ENCODE measurements at regions not wholly inside any gene's neighbourhood (a gene's known extent, or its start where the extent isn't known, plus 50 kb on each side); places are given as distances from the start of the nearest gene placed in this dataset.
"Not testable (repeated sequence)": the region's sequence is repeated elsewhere in the genome, so short reads cannot be mapped to it uniquely, and the experiment has no call there.

DNA sequence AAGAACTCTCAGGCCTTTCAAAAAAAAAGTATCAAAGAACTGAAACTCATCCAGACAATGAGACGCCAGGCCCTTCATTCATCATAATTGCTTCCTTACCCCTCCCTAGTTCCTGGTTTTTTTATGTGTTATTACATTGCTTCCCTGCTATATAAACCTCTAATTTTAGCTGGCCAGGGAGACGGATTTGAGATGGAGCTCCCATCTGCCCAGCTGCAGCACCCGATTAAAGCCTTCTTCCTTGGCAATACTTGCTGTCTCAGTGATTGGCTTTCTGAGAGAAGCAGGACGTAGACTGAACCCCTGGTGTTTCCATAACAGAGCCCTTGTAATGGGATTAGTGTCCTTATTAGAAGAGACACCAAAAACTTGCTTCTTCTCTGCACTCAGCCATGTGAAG is 62.4 kb downstream of the BARX1 start:
- Mint-ChIP-seq H3K9me3 (peaks cover 0 to 11% (median 5%) of the 10 kb centered on the region in 6 donors), H3K4me1 (no peaks in the 10 kb centered on the region), H3K27ac (no peak overlapping the region), H3K4me3 (no peak overlapping the region), H3K36me3 (no peaks in the 10 kb centered on the region), H3K27me3 (ENCODE audit: low read depth in 3 of 3) (peaks cover 2 to 5% (median 2%) of the 10 kb centered on the region in 3 donors)
- no peak for DNase-seq

DNA sequence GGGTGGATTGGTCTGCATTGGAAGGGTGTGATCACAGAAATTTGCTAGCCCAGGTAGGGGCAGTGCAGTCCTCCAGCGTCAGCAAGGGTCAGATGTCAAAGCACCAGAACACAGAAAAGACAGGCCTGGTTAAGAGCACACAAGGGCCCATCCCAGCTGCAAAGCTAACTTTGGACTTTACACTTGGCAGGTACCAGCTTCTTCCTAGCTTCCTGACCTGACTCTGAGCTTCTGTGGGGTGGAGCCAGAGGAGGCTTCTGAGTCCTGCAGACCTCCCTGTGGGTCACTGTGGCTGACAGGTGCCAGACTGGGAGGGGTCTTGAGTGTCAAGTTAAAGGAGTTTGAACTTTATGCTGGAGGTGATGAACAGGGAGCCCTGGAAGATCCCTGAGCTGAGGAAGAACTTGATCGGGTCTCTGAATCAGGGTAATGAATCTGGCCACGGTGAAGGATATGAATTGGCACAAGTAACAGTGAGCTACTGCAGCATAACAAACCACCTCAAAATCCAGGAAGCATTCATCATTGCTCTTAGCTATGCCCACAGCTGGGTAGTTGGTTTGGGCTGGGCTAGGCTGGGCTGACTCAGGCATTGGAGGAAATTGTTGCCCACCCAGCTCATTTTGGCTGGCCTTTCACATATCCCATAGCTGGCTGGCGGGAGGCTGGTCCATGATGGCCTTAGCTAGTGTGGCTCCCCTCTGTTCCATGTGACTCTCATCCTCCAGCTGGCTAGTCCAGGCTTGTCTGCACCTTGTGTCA is 63.4 kb downstream of the BARX1 start:
- Mint-ChIP-seq H3K27ac (no peak overlapping the region), H3K27me3 (ENCODE audit: low read depth in 3 of 3) (peaks cover 2 to 5% (median 3%) of the 10 kb centered on the region in 3 donors), H3K4me1 (no peaks in the 10 kb centered on the region)

DNA sequence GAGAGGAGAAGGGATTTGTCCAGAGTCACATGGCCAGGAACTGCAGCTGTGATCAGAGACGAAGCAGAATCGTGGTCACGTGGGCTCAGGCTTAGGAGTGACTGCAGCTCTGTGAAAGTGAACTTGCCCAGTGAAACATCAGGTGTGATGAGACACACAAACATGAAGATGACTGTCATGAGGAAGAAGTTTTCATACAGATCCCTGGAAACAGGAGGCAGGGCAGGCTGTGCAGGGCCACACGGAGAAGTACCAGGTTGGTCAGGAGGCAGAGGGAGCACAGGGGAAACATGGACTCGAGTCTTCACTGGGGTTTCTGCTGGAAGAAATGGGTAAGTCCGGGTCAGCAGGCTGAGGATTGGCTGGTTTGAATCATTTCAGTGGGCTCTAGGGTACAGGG is 64.1 kb downstream of the BARX1 start:
- no peak for DNase-seq
- no peak overlapping the region for H3K27ac Mint-ChIP-seq
- H3K4me1 Mint-ChIP-seq, result no peaks in the 10 kb centered on the region
- no peak overlapping the region for H3K4me3 Mint-ChIP-seq
- H3K27me3 Mint-ChIP-seq (ENCODE audit: low read depth in 3 of 3), result peaks cover 4 to 5% (median 5%) of the 10 kb centered on the region in 3 donors
- peaks cover 0 to 11% (median 5%) of the 10 kb centered on the region in 6 donors for H3K9me3 Mint-ChIP-seq
- H3K36me3 Mint-ChIP-seq, result no peaks in the 10 kb centered on the region

More for the DNA sequence above, 63.4 kb downstream of the BARX1 start:
- peaks cover 0 to 11% (median 5%) of the 10 kb centered on the region in 6 donors for H3K9me3 Mint-ChIP-seq
- no peak for DNase-seq
- no peak overlapping the region for H3K4me3 Mint-ChIP-seq
- H3K36me3 Mint-ChIP-seq, result no peaks in the 10 kb centered on the region

DNA sequence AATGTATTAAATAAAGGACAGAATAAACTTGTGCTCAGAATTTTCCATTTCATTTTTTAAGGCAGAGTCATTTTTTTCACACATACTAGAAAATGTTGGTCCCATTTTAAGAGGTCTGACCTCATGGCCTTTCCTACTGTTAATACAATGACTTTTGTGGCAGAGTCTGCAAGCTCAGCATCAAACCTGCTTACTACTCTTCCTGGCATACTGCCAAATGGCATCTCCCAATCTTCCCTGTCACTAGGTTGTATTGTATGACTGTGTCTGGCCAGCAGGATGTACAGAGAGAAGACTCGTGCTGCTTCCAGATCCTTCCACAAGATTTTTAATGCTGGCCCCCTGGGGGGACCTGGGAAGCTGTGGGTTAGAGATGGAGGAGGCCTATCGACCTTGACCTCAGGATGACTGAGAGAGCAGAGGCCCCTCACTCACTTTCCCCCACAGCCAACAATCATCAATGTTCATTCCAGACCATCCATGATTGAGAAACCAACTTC is 64.7 kb downstream of the BARX1 start:
- H3K9me3 Mint-ChIP-seq, result peaks cover 0 to 11% (median 5%) of the 10 kb centered on the region in 6 donors
- H3K36me3 Mint-ChIP-seq, result no peaks in the 10 kb centered on the region
- no peak overlapping the region for H3K27ac Mint-ChIP-seq
- H3K4me3 Mint-ChIP-seq, result no peak overlapping the region
- no peaks in the 10 kb centered on the region for H3K4me1 Mint-ChIP-seq
- no peak for DNase-seq
- peaks cover 4 to 5% (median 5%) of the 10 kb centered on the region in 3 donors for H3K27me3 Mint-ChIP-seq (ENCODE audit: low read depth in 3 of 3)

DNA sequence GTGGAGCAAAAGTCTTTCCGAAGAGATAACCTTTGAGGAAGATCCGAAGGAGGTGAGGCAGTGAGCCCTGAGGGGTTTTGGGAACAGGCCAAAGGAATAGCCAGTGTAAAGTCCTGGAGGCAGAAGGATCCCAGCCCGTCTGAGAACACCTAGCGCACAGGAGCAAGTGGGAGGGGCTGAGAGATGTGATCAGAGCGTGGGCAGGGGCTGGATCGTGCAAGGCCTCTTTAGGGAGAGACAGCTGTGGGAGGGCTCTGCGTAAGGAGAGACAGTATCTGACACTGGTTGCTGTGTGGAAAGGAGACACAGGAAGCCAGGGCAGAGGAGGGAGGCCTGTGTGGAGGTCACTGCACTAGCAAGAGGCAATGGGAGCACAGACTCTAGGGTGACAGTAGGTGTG is 68.2 kb downstream of the BARX1 start:
- no peak overlapping the region for H3K4me3 Mint-ChIP-seq
- H3K27ac Mint-ChIP-seq, result no peak overlapping the region
- peaks cover 5 to 11% (median 8%) of the 10 kb centered on the region in 3 donors for H3K27me3 Mint-ChIP-seq (ENCODE audit: low read depth in 3 of 3)
- H3K9me3 Mint-ChIP-seq, result peaks cover 0 to 2% (median 0%) of the 10 kb centered on the region in 6 donors
- H3K36me3 Mint-ChIP-seq, result no peaks in the 10 kb centered on the region
- no peak for DNase-seq
- H3K4me1 Mint-ChIP-seq, result no peaks in the 10 kb centered on the region

DNA sequence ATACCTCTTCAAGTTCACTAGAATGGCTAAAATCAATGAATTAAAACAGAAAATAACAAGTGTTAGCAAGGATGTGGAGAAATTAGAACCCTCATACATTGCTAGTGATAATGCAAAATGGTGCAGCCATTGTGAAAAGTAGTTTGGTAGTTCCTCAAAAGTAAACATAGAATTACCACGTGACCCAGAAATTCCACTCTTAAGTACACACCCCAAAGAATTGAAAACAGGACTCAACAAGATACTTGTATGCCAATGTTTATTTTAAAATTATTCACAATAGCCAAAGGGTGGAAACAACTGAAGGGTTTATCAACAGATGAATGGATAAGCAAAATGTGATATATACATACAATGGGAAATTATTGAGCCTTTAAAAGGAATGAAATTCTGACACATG is 70.3 kb downstream of the BARX1 start:
- DNase-seq, result no peak
- Mint-ChIP-seq H3K36me3 (no peaks in the 10 kb centered on the region), H3K4me3 (no peak overlapping the region), H3K4me1 (no peaks in the 10 kb centered on the region), H3K27me3 (ENCODE audit: low read depth in 3 of 3) (peaks cover 3 to 11% (median 10%) of the 10 kb centered on the region in 3 donors), H3K27ac (no peak overlapping the region), H3K9me3 (peaks cover 0 to 2% (median 0%) of the 10 kb centered on the region in 6 donors)

DNA sequence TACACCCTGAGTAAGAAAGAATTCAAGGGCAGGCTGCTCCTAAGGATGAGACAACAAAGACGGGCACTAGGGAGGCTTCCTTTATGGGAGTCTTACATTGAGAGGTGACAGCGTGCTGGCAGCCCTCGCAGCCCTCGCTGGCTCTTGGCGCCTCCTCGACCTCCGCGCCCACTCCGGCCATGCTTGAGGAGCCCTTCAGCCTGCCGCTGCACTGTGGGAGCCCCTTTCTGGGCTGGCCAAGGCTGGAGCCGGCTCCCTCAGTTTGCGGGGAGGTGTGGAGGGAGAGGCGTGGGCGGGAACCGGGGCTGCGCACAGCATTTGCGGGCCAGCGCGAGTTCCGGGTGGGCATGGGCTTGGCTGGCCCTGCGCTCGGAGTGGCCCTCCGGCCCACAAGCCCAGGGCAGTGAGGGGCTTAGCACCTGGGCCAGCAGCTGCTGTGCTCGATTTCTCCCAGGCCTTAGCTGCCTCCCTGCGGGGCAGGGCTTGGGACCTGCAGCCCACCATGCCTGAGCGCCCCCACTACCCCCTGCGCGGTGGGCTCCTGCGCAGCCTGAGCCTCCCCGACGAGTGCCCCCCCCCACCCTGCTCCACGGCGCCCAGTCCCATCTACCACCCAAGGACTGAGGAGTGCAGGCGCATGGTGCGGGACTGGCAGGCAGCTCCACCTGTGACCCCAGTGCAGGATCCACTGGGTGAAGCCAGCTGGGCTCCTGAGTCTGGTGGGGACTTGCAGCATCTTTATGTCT is 75.3 kb downstream of the BARX1 start:
- not testable (repeated sequence) for H3K27ac Mint-ChIP-seq; H3K4me1 Mint-ChIP-seq; DNase-seq; H3K36me3 Mint-ChIP-seq; H3K4me3 Mint-ChIP-seq; H3K27me3 Mint-ChIP-seq (ENCODE audit: low read depth in 3 of 3)
- H3K9me3 Mint-ChIP-seq, result peaks cover 4 to 11% (median 7%) of the 10 kb centered on the region in 6 donors

DNA sequence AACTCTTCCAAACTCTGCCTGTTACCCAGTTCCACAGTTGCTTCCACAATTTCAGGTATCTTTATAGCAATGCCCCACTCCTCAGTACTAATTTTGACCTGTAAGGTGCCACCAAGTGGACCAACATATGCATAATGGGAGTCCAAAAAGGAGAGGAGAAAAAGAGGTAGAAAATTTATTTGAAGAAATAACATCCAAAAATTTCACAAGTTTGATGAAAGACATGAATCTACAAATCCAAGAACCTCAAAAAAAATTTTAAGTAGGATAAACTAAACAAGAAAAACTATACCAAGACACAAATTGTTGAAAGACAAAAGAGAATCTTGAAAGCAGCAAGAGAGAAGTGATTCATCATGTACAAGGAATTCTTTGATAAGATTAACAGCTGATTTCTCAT is 79.8 kb downstream of the BARX1 start:
- no peak overlapping the region for H3K4me3 Mint-ChIP-seq
- H3K9me3 Mint-ChIP-seq, result peaks cover 7 to 29% (median 17%) of the 10 kb centered on the region in 6 donors
- H3K4me1 Mint-ChIP-seq, result no peaks in the 10 kb centered on the region
- peaks cover 0 to 13% (median 6%) of the 10 kb centered on the region in 3 donors for H3K36me3 Mint-ChIP-seq
- DNase-seq, result no peak
- peaks cover 1 to 3% (median 2%) of the 10 kb centered on the region in 3 donors for H3K27me3 Mint-ChIP-seq (ENCODE audit: low read depth in 3 of 3)
- H3K27ac Mint-ChIP-seq, result no peak overlapping the region

DNA sequence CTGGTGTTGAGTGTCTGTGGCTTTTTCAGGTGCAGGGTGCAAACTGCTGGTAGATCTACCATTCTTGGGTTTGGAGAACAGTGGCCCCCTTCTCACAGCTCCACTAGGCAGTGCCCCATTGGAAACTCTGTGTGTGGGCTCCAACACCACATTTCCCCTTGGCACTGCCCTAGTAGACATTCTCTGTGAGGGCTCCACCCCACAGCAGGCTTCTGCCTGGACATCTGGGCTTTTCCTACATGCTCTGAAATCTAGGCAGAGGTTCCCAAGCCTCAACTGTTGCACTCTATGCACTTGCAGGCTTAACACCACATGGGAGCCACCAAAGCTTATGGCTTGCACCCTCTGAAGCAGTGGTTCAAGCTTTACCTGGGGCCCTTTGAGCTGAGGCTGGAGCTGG is 80.9 kb downstream of the BARX1 start:
- DNase-seq, result no peak
- Mint-ChIP-seq H3K27me3 (ENCODE audit: low read depth in 3 of 3) (peaks cover 1 to 3% (median 2%) of the 10 kb centered on the region in 3 donors), H3K27ac (no peak overlapping the region), H3K36me3 (peaks cover 0 to 13% (median 6%) of the 10 kb centered on the region in 3 donors), H3K4me3 (no peak overlapping the region), H3K9me3 (peaks cover 7 to 29% (median 17%) of the 10 kb centered on the region in 6 donors), H3K4me1 (no peaks in the 10 kb centered on the region)

DNA sequence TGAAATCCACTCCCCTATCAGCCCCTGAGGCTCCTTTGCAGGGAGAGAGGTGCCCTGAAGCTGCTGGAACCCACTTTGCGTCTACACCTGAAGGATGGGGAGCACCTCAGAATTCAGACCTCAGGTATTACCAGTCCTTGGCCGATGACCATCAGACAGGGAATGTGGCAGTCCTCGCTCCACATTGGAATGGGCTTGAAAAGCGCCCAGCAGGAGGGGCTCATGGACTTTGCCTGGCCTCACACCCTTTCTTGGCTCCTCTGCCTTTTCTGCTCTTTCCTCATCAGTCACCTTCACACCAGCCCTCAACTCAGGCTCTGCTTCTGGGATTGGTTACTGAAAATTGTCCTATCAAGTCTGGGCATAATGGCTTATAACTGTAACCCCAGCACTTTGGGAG is 83.9 kb downstream of the BARX1 start:
- H3K4me3 Mint-ChIP-seq, result no peak overlapping the region
- H3K9me3 Mint-ChIP-seq, result peaks cover 8 to 29% (median 17%) of the 10 kb centered on the region in 6 donors
- no peaks in the 10 kb centered on the region for H3K4me1 Mint-ChIP-seq
- H3K27me3 Mint-ChIP-seq (ENCODE audit: low read depth in 3 of 3), result peaks cover 1 to 6% (median 3%) of the 10 kb centered on the region in 3 donors
- no peak for DNase-seq
- H3K36me3 Mint-ChIP-seq, result peaks cover 0 to 13% (median 6%) of the 10 kb centered on the region in 3 donors
- H3K27ac Mint-ChIP-seq, result no peak overlapping the region

DNA sequence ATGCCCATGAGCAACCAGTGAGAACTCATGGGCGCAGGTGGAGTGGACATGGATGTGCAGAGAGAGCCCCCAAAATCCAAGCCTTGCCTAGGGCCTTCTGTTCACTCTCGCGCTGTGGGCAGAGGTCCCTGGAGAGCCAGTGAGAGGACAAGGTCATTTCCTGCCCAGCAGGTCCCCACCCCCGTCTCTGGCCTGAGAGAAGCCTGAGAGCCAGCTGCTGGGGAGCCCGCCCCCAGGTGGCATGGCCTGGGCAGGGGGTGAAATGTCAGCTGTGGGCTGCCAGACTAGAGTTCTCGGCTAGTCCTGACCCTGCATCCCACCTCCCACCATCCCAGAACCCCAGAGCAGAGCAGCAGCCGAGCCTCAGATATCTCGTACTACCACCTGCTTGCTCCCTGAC is 85.3 kb downstream of the BARX1 start:
- no peak for DNase-seq
- Mint-ChIP-seq H3K9me3 (peaks cover 2 to 18% (median 10%) of the 10 kb centered on the region in 6 donors), H3K4me3 (no peak overlapping the region), H3K4me1 (no peaks in the 10 kb centered on the region), H3K27me3 (ENCODE audit: low read depth in 3 of 3) (peaks cover 1 to 9% (median 3%) of the 10 kb centered on the region in 3 donors), H3K36me3 (peaks cover 0 to 8% (median 1%) of the 10 kb centered on the region in 3 donors), H3K27ac (no peak overlapping the region)

DNA sequence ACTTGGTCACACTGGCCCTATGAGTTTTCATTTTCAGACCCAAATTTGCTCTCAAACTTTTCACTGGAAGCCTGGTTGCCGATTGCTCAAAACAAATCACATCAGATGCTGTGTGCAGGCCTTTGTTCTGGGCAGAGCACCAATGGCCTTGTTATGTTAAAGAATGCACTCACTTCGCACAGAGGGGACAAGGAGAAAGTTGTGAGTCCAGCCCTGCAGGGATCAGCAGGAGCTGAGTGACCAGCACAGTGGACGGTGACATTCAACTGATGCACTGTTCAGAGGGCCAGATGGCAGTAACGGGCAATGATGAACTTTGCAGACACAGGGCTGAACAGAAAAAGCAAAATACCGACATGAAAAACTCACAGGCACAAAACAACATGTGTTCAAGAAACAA is 86.1 kb downstream of the BARX1 start:
- H3K36me3 Mint-ChIP-seq, result peaks cover 0 to 7% (median 0%) of the 10 kb centered on the region in 3 donors
- H3K9me3 Mint-ChIP-seq, result peaks cover 0 to 12% (median 7%) of the 10 kb centered on the region in 6 donors
- no peaks in the 10 kb centered on the region for H3K4me1 Mint-ChIP-seq
- no peak overlapping the region for H3K27ac Mint-ChIP-seq
- peaks cover 2 to 9% (median 3%) of the 10 kb centered on the region in 3 donors for H3K27me3 Mint-ChIP-seq (ENCODE audit: low read depth in 3 of 3)
- no peak for DNase-seq
- H3K4me3 Mint-ChIP-seq, result no peak overlapping the region

DNA sequence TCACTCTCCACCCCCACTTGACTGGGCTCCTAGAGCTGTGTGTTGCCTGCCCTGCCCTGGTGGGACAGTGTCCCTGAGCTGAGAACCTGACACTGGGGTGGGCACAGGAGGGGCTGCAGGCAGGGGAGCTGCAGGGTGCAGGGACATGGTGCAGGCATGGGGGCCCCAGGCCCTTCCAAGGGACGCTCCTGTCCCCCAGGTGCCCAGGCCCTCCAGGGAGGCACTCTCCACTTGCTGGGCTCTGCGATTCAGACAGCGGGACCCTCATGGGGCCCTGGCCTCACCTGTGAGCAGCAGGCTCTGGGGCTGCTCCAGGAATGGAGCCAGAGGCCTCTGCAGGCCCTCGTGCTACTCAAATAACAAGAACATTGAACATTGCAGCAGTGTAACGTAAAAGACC is 89.4 kb downstream of the BARX1 start:
- H3K9me3 Mint-ChIP-seq, result peaks cover 0 to 1% (median 0%) of the 10 kb centered on the region in 6 donors
- peaks cover 2 to 9% (median 3%) of the 10 kb centered on the region in 3 donors for H3K27me3 Mint-ChIP-seq (ENCODE audit: low read depth in 3 of 3)
- H3K4me1 Mint-ChIP-seq, result no peaks in the 10 kb centered on the region
- no peak overlapping the region for H3K4me3 Mint-ChIP-seq
- no peak overlapping the region for H3K27ac Mint-ChIP-seq
- H3K36me3 Mint-ChIP-seq, result no peaks in the 10 kb centered on the region
- DNase-seq, result no peak

DNA sequence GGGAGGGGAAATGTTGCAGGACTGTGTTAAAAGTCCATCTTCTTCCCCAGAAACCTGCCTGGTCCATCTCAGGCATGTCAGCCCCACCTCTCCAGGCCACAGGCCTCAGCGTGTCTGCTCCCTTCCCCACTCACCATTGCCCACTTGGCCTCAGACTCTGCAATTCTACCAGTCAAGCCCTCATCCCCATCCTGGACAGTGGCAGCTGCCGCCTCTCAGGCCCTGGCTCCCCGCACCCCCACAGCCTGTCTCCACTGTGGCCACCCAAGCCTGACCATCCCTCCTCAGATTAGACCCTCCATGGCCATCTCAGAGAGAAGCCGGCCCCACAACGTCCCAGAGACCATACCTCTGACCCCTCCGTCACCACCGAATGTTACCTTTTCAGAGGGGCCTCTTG is 89.9 kb downstream of the BARX1 start:
- Mint-ChIP-seq H3K9me3 (peaks cover 0 to 1% (median 0%) of the 10 kb centered on the region in 6 donors), H3K4me3 (no peak overlapping the region), H3K4me1 (no peaks in the 10 kb centered on the region), H3K27me3 (ENCODE audit: low read depth in 3 of 3) (peaks cover 2 to 9% (median 3%) of the 10 kb centered on the region in 3 donors), H3K36me3 (no peaks in the 10 kb centered on the region), H3K27ac (no peak overlapping the region)
- DNase-seq, result no peak
